GM23338 (cell line): ENCODE measurements at regions not wholly inside any gene's neighbourhood (a gene's known extent, or its start where the extent isn't known, plus 50 kb on each side); places are given as distances from the start of the nearest gene placed in this dataset.

Experiments used
- ATAC-seq: fragments of 200-7000 bp; cut with Tn5 transposase; 3 replicates; pipeline ENCODE4 v1.9.1; 2020
- DNase-seq: peaks from one replicate; pipeline ENCODE4 v3.0.0-alpha.2; 2015; ENCODE audit warnings: low spot score
- H2AFZ ChIP-seq: fragments of 200-600 bp; sonication (generic); 2 replicates; pipeline ENCODE4 v1.8.0; 2016; ENCODE audit warnings: antibody characterized with exemption, mild to moderate bottlenecking, moderate library complexity
- H3F3A ChIP-seq: fragments of 200-600 bp; sonication (generic); replicated peaks from 2 replicates; pipeline ENCODE4 v1.8.0; 2017; ENCODE audit warnings: antibody characterized with exemption, mixed run types, low read depth
- H3K27ac ChIP-seq: fragments of 200-600 bp; sonication (generic); 2 replicates; pipeline ENCODE4 v1.6.1; 2016; ENCODE audit warnings: low read depth
- H3K27me3 ChIP-seq: fragments of 200-600 bp; sonication (generic); 2 replicates; pipeline ENCODE4 v1.8.0; 2016; ENCODE audit warnings: mild to moderate bottlenecking, mixed run types, moderate library complexity; ENCODE audit not compliant: insufficient read depth
- H3K36me3 ChIP-seq: fragments of 200-600 bp; sonication (generic); 2 replicates; pipeline ENCODE4 v1.8.0; 2016; ENCODE audit warnings: mild to moderate bottlenecking; ENCODE audit not compliant: insufficient read depth
- H3K4me1 ChIP-seq: fragments of 200-600 bp; sonication (generic); 2 replicates; pipeline ENCODE4 v1.8.0; 2016; ENCODE audit warnings: mild to moderate bottlenecking, moderate library complexity; ENCODE audit not compliant: insufficient read depth
- H3K4me2 ChIP-seq: fragments of 200-600 bp; sonication (generic); 2 replicates; pipeline ENCODE4 v1.7.1; 2017; ENCODE audit warnings: mixed run types
- H3K4me3 ChIP-seq: fragments of 200-600 bp; sonication (generic); 2 replicates; pipeline ENCODE4 v1.6.1; 2016; ENCODE audit warnings: mixed run types
- H3K79me2 ChIP-seq: fragments of 200-600 bp; sonication (generic); replicated peaks from 2 replicates; pipeline ENCODE4 v1.8.0; 2017; ENCODE audit warnings: mild to moderate bottlenecking; ENCODE audit not compliant: insufficient read depth
- H3K9me2 ChIP-seq: fragments of 200-600 bp; sonication (generic); 2 replicates; pipeline ENCODE4 v1.8.0; 2017; ENCODE audit not compliant: insufficient read depth
- H4K20me1 ChIP-seq: fragments of 200-600 bp; sonication (generic); replicated peaks from 2 replicates; pipeline ENCODE4 v1.8.0; 2017; ENCODE audit warnings: mild to moderate bottlenecking; ENCODE audit not compliant: insufficient read depth
- H3K27ac Mint-ChIP-seq: 2 replicates; pipeline ENCODE4 v1.8.0; 2020; ENCODE audit warnings: inconsistent platforms, mild to moderate bottlenecking, moderate library complexity, mixed read lengths
- H3K27me3 Mint-ChIP-seq: 3 replicates; pipeline ENCODE4 v1.8.0; 2022; ENCODE audit warnings: low read depth, mild to moderate bottlenecking, moderate library complexity, mixed read lengths, inconsistent platforms; ENCODE audit not compliant: insufficient read depth, poor library complexity
- H3K36me3 Mint-ChIP-seq: 3 replicates; pipeline ENCODE4 v1.8.0; 2021; ENCODE audit warnings: low read depth, mild to moderate bottlenecking, inconsistent platforms, moderate library complexity, mixed read lengths
- H3K4me1 Mint-ChIP-seq: 3 replicates; pipeline ENCODE4 v1.8.0; 2020; ENCODE audit warnings: mild to moderate bottlenecking, inconsistent platforms, mixed read lengths
- H3K4me3 Mint-ChIP-seq: 3 replicates; pipeline ENCODE4 v1.8.0; 2021; ENCODE audit warnings: moderate library complexity, mild to moderate bottlenecking, inconsistent platforms, mixed read lengths
- H3K9me3 Mint-ChIP-seq: 3 replicates; pipeline ENCODE4 v1.8.0; 2020; ENCODE audit warnings: moderate library complexity, mild to moderate bottlenecking, inconsistent platforms, mixed read lengths
- CREB1 ChIP-seq: fragments of 250-450 bp; sonication (Bioruptor Pico); IDR thresholded peaks from 2 replicates; pipeline ENCODE4 v1.5.0; 2020; ENCODE audit warnings: low read depth, mild to moderate bottlenecking, moderate library complexity
- ETS1 ChIP-seq: IDR thresholded peaks from 2 replicates; pipeline ENCODE4 v1.6.1; 2016; ENCODE audit warnings: antibody characterized with exemption
- EZH2phosphoT487 ChIP-seq: fragments of 200-600 bp; sonication (generic); IDR thresholded peaks from one replicate; pipeline ENCODE4 v1.8.1; 2018; ENCODE audit warnings: antibody characterized with exemption; ENCODE audit not compliant: unreplicated experiment
- POLR2AphosphoS5 ChIP-seq: IDR thresholded peaks from 2 replicates; pipeline ENCODE4 v1.6.1; 2016; ENCODE audit warnings: antibody characterized with exemption, low read depth
- STAT1 ChIP-seq: IDR thresholded peaks from one replicate; pipeline ENCODE4 v1.6.1; 2016; ENCODE audit warnings: antibody characterized with exemption; ENCODE audit not compliant: unreplicated experiment
- ZNF114 ChIP-seq: fragments of 250-450 bp; sonication (Bioruptor Pico); IDR thresholded peaks from 2 replicates; pipeline ENCODE4 v1.5.0; 2020; ENCODE audit warnings: mild to moderate bottlenecking, moderate library complexity
- ZNF462 ChIP-seq: fragments of 250-450 bp; sonication (Bioruptor Pico); IDR thresholded peaks from 2 replicates; pipeline ENCODE4 v1.5.0; 2020; ENCODE audit warnings: mild to moderate bottlenecking, moderate library complexity

GRCh38 chr6:153862927-153863326 is 176.1 kb upstream of the OPRM1 start:
- peaks cover 9% of the 10 kb centered on the region for H3K9me3 Mint-ChIP-seq
- no peak overlapping the region for H2AFZ ChIP-seq
- H3K4me1 ChIP-seq: no peaks in the 10 kb centered on the region
- DNase-seq (no peak), ATAC-seq (no peak)
- H3K27me3 ChIP-seq: no peaks in the 10 kb centered on the region
- no peak overlapping the region for H3K4me3 Mint-ChIP-seq
- H4K20me1 ChIP-seq: no peaks in the 10 kb centered on the region
- TF ChIP-seq ETS1: no peak
- no peak for TF ChIP-seq STAT1
- no peak for TF ChIP-seq EZH2phosphoT487
- TF ChIP-seq ZNF114 (CRISPR knock-in tag): no peak
- TF ChIP-seq POLR2AphosphoS5: no peak
- no peak for TF ChIP-seq ZNF462
- TF ChIP-seq CREB1 (CRISPR knock-in tag): no peak
- H3K27ac ChIP-seq: no peak overlapping the region
- peaks cover 5% of the 10 kb centered on the region; the same call in 2 of the 3 replicates for H3K36me3 Mint-ChIP-seq
- no peaks in the 10 kb centered on the region for H3K4me1 Mint-ChIP-seq
- no peak overlapping the region for H3K4me2 ChIP-seq
- no peaks in the 10 kb centered on the region for H3K36me3 ChIP-seq
- no peak overlapping the region for H3K27ac Mint-ChIP-seq
- H3K9me2 ChIP-seq: no peaks in the 10 kb centered on the region
- H3K4me3 ChIP-seq: no peak overlapping the region
- no peaks in the 10 kb centered on the region for H3K79me2 ChIP-seq
- no peaks in the 10 kb centered on the region for H3F3A ChIP-seq
- H3K27me3 Mint-ChIP-seq: peaks cover 2% of the 10 kb centered on the region
